ENCODE measurements at regions not wholly inside any gene's neighbourhood (a gene's known extent, or its start where the extent isn't known, plus 50 kb on each side); places are given as distances from the start of the nearest gene placed in this dataset.

DNA sequence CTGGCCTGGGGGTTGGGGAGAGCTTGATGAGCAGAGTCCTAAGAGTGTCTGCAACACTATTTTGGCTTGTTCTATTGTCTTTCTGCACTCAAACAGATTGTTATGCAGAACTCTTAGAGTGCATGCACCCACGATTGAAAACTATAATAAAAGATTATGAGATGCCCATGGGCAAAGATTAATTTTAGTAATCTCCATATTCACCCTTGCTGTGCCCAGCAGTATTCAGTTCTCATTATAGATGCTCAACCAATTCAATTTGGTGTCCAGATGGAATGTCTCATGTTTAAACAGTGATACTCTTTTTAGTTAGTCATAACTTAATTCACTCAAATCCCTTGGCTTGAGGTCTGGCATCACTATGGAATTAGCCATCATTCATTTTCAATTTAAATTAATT lies 952.5 kb downstream of the CDH8 start:
- no peak overlapping the region for H3K4me3 ChIP-seq (ENCODE audit: low read depth, low read length)
- TF ChIP-seq, protein P1, sequence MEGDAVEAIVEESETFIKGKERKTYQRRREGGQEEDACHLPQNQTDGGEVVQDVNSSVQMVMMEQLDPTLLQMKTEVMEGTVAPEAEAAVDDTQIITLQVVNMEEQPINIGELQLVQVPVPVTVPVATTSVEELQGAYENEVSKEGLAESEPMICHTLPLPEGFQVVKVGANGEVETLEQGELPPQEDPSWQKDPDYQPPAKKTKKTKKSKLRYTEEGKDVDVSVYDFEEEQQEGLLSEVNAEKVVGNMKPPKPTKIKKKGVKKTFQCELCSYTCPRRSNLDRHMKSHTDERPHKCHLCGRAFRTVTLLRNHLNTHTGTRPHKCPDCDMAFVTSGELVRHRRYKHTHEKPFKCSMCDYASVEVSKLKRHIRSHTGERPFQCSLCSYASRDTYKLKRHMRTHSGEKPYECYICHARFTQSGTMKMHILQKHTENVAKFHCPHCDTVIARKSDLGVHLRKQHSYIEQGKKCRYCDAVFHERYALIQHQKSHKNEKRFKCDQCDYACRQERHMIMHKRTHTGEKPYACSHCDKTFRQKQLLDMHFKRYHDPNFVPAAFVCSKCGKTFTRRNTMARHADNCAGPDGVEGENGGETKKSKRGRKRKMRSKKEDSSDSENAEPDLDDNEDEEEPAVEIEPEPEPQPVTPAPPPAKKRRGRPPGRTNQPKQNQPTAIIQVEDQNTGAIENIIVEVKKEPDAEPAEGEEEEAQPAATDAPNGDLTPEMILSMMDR (IDR thresholded peaks at IDR 0.05; ENCODE audit: insufficient read depth, low read depth, low read length): no peak

DNA sequence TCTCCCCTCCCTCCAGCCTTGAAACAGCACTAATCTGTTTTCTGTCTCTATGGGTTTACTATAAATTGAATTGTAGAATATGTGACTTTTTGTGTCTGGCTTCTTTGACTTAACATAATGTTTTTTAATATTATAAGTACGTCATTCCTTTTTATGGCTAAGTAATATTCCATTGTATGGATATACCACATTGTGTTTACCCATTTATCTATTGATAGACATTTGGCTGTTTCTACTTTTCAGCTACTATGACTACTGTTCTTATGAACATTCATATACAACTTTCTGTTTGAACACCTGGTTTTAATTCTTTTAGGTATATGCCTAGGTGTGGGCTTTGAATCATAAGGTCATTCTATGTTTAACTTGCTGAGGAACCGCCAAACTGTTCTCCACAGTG lies 961.9 kb downstream of the CDH8 start:
- TF ChIP-seq, protein P1 (IDR thresholded peaks at IDR 0.05; ENCODE audit: insufficient read depth, low read depth, low read length): no peak
- no peak for DNase-seq (ENCODE audit: low read depth)
- no peak overlapping the region for H3K4me3 ChIP-seq (ENCODE audit: low read depth, low read length)

More for the DNA sequence above, 952.5 kb downstream of the CDH8 start:
- DNase-seq (ENCODE audit: low read depth): no peak

DNA sequence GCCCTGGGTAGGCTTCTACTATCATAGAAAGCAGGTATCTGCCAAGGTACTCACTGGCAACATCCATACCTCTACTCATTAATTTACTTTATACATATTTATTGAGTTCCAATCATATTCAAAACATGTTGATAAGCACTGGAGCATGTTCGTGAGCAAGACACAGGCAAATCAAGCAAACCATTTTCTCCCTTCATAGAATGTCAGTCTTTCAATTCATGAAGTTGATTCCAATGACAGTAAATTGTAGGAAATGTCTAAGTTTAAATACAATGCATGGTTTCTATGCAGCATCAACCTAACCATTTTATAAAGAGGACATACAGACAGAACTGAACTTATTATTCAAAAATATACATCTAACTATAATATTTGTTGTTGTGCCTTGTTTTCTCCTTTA lies 978.6 kb downstream of the CDH8 start:
- no peak overlapping the region for H3K4me3 ChIP-seq (ENCODE audit: low read depth, low read length)
- TF ChIP-seq, protein P1 (IDR thresholded peaks at IDR 0.05; ENCODE audit: insufficient read depth, low read depth, low read length): no peak
- no peak for DNase-seq (ENCODE audit: low read depth)

DNA sequence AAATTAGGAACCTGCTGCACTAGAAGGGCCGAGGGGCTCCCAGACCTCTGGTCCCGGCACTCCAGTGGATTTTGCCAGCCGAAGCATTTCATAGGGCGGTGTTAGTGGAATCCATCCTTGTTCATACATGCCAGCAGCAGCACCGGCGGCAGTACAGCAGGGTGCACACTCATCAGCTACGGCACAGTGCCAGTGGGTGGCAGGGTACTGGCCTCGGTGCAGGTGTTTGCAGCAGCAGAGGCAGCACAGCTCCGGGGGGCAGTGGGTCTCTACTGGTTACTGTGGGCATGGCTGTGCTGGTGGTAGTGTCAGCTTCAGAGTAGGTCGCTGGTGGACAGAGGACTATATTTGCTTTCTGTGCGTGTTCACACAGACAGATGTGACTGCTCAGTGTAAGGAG lies 985.7 kb downstream of the CDH8 start:
- no peak for DNase-seq (ENCODE audit: low read depth)
- H3K4me3 ChIP-seq (ENCODE audit: low read depth, low read length): no peak overlapping the region
- TF ChIP-seq, protein P1 (IDR thresholded peaks at IDR 0.05; ENCODE audit: insufficient read depth, low read depth, low read length): no peak

DNA sequence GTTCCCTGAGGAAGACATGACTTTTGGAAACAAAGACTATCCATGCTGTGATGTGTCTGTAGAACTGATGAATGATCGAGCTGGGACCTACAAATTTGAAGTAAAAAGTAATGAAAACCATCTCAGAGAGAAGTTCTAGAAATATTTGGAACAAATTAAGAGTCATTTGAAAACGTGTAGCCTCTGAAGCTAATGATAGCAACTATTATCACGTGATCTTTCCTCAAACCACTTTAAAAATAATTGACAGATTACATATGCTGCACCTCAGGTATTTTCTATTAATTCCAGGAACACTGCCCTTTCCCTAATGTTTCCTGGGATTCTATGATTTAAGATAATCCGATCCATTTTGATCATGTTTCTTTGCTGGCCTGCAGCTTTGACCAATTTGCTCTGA lies 990.3 kb downstream of the CDH8 start:
- no peak overlapping the region for H3K4me3 ChIP-seq (ENCODE audit: low read depth, low read length)
- no peak for DNase-seq (ENCODE audit: low read depth)
- TF ChIP-seq, protein P1 (IDR thresholded peaks at IDR 0.05; ENCODE audit: insufficient read depth, low read depth, low read length): no peak

DNA sequence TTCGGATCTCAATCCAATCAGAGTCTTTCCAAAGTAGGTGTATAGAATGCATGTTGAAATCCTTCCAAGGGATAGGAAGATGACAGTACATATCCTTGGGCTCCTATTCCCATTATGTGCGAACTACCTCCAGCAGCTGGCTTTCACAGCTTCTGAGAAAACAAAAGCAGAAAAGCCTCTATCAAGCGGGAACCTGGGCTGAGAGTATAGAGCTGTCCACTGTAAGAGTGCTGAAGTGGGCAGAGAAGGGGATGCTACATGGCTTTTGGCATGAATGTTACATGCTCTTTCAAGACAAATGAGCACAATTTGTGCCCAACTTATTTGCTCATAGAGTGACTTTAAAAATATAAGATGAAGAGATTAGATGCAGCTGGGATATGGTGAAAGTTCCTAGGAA lies 993.5 kb downstream of the CDH8 start:
- DNase-seq (ENCODE audit: low read depth): no peak
- TF ChIP-seq, protein P1 (IDR thresholded peaks at IDR 0.05; ENCODE audit: insufficient read depth, low read depth, low read length): no peak
- no peak overlapping the region for H3K4me3 ChIP-seq (ENCODE audit: low read depth, low read length)

DNA sequence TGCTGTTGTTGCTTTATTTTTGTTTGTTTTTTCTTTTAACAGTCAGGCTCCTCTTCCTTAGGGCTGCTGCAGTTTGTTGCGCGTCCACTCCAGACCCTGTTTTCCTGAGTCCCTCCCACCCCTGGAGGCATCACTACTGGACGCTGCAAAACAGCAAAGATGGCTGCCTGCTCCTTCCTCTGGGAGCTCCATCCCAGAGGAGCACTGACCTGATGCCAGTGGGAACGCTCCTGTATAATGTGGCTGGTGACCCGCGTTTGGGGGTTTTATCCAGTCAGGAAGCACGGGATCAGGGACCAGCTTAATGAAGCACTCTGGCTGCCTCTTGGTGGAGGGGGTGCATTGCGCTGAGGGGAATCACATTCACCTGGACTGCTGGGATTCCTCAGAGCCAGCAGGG lies 1005.6 kb downstream of the CDH8 start:
- DNase-seq (ENCODE audit: low read depth): no peak
- no peak overlapping the region for H3K4me3 ChIP-seq (ENCODE audit: low read depth, low read length)
- TF ChIP-seq, protein P1 (IDR thresholded peaks at IDR 0.05; ENCODE audit: insufficient read depth, low read depth, low read length): no peak

Measured in fibroblast of villous mesenchyme (primary cell).